NCI-H2227 (cell line): ENCODE measurements at regions not wholly inside any gene's neighbourhood (a gene's known extent, or its start where the extent isn't known, plus 50 kb on each side); places are given as distances from the start of the nearest gene placed in this dataset.

Experiments
- DNase-seq: peaks from one replicate; lab custom pipeline; 2025; ENCODE audit not compliant: unreplicated experiment; lab: John Stamatoyannopoulos, UW

GRCh38 chr9:12464400-12464799, 228.8 kb upstream of the TYRP1 start:
- no peak for DNase-seq

GRCh38 chr9:12464910-12465512, 228.2 kb upstream of the TYRP1 start:
- DNase-seq, result no peak

GRCh38 chr9:12469084-12469483, 224.1 kb upstream of the TYRP1 start:
- DNase-seq, result no peak

GRCh38 chr9:12494411-12494810, 198.8 kb upstream of the TYRP1 start:
- DNase-seq, result no peak

GRCh38 chr9:12497790-12498189, 195.4 kb upstream of the TYRP1 start:
- no peak for DNase-seq

- DNase-seq, result no peak
Measured at GRCh38 chr9:12502520-12502919, 190.7 kb upstream of the TYRP1 start.

GRCh38 chr9:12503606-12504122, 189.5 kb upstream of the TYRP1 start:
- DNase-seq, result no peak

- DNase-seq, result no peak
Measured at GRCh38 chr9:12510551-12510950, 182.6 kb upstream of the TYRP1 start.

- no peak for DNase-seq
Measured at GRCh38 chr9:12511726-12512125, 181.5 kb upstream of the TYRP1 start.

GRCh38 chr9:12516031-12516430, 177.2 kb upstream of the TYRP1 start:
- no peak for DNase-seq

GRCh38 chr9:12516573-12516972, 176.6 kb upstream of the TYRP1 start:
- DNase-seq, result no peak

- DNase-seq, result no peak
Measured at GRCh38 chr9:12538842-12539579, 154.2 kb upstream of the TYRP1 start.

GRCh38 chr9:12539580-12539975, 153.6 kb upstream of the TYRP1 start:
- DNase-seq, result no peak

- DNase-seq, result no peak
Measured at GRCh38 chr9:12544700-12545099, 148.5 kb upstream of the TYRP1 start.

- no peak for DNase-seq
Measured at GRCh38 chr9:12554636-12555035, 138.5 kb upstream of the TYRP1 start.

- no peak for DNase-seq
Measured at GRCh38 chr9:12566404-12567090, 126.6 kb upstream of the TYRP1 start.

GRCh38 chr9:12584656-12585522, 108.3 kb upstream of the TYRP1 start:
- DNase-seq, result no peak

GRCh38 chr9:12595400-12595799, 97.8 kb upstream of the TYRP1 start:
- DNase-seq, result no peak

GRCh38 chr9:12604164-12604821, 88.9 kb upstream of the TYRP1 start:
- DNase-seq, result no peak

GRCh38 chr9:12612211-12612770, 80.9 kb upstream of the TYRP1 start:
- DNase-seq, result no peak
